ENCODE measurements at regions not wholly inside any gene's neighbourhood (a gene's known extent, or its start where the extent isn't known, plus 50 kb on each side); places are given as distances from the start of the nearest gene placed in this dataset.

GRCh38 chr11:112837162-112837826, 123.9 kb upstream of the NCAM1 start:
- H3F3A ChIP-seq (ENCODE audit: control insufficient read depth, insufficient read depth): no peaks in the 10 kb centered on the region
- H3K4me2 ChIP-seq (ENCODE audit: low read length): no peak overlapping the region
- no peaks in the 10 kb centered on the region for H3K36me3 ChIP-seq (ENCODE audit: control insufficient read depth, low read length)
- H3K79me2 ChIP-seq (ENCODE audit: control insufficient read depth, low read length): no peaks in the 10 kb centered on the region
- no peaks in the 10 kb centered on the region for H3K9me2 ChIP-seq (replicated peaks; ENCODE audit: control insufficient read depth, low read length)
- H3K4me1 ChIP-seq (ENCODE audit: control insufficient read depth, low read length): no peaks in the 10 kb centered on the region
- no peak for TF ChIP-seq CTCF (IDR thresholded peaks at IDR 0.05; ENCODE audit: low read depth, low read length, poor library complexity, severe bottlenecking)
- TF ChIP-seq EZH2phosphoT487 (IDR thresholded peaks at IDR 0.05; ENCODE audit: borderline replicate concordance, low read length): no peak
- no peaks in the 10 kb centered on the region for H3K27me3 ChIP-seq (ENCODE audit: control insufficient read depth, low read length)
- H4K20me1 ChIP-seq (ENCODE audit: control insufficient read depth, insufficient read depth, low read depth, low read length): no peaks in the 10 kb centered on the region
- no peak overlapping the region for H3K27ac ChIP-seq (ENCODE audit: low read depth, low read length)
- H3K9me3 ChIP-seq (ENCODE audit: control insufficient read depth, insufficient read depth, low read length): no peaks in the 10 kb centered on the region
- H3K4me3 ChIP-seq (ENCODE audit: low read length): no peak overlapping the region

GRCh38 chr11:112839051-112839450, 122.2 kb upstream of the NCAM1 start:
- TF ChIP-seq CTCF (IDR thresholded peaks at IDR 0.05; ENCODE audit: low read depth, low read length, poor library complexity, severe bottlenecking): no peak
- TF ChIP-seq EZH2phosphoT487 (IDR thresholded peaks at IDR 0.05; ENCODE audit: borderline replicate concordance, low read length): no peak
- Histone ChIP-seq H3F3A (ENCODE audit: control insufficient read depth, insufficient read depth) (no peaks in the 10 kb centered on the region), H3K36me3 (ENCODE audit: control insufficient read depth, low read length) (no peaks in the 10 kb centered on the region), H3K9me2 (replicated peaks; ENCODE audit: control insufficient read depth, low read length) (no peaks in the 10 kb centered on the region), H3K27ac (ENCODE audit: low read depth, low read length) (no peak overlapping the region), H3K27me3 (ENCODE audit: control insufficient read depth, low read length) (no peaks in the 10 kb centered on the region), H3K9me3 (ENCODE audit: control insufficient read depth, insufficient read depth, low read length) (no peaks in the 10 kb centered on the region), H3K4me2 (ENCODE audit: low read length) (no peak overlapping the region), H3K79me2 (ENCODE audit: control insufficient read depth, low read length) (no peaks in the 10 kb centered on the region), H3K4me3 (ENCODE audit: low read length) (no peak overlapping the region), H3K4me1 (ENCODE audit: control insufficient read depth, low read length) (no peaks in the 10 kb centered on the region), H4K20me1 (ENCODE audit: control insufficient read depth, insufficient read depth, low read depth, low read length) (no peaks in the 10 kb centered on the region)

- H4K20me1 ChIP-seq (ENCODE audit: control insufficient read depth, insufficient read depth, low read depth, low read length): no peaks in the 10 kb centered on the region
- TF ChIP-seq EZH2phosphoT487 (IDR thresholded peaks at IDR 0.05; ENCODE audit: borderline replicate concordance, low read length) (no peak), CTCF (IDR thresholded peaks at IDR 0.05; ENCODE audit: low read depth, low read length, poor library complexity, severe bottlenecking) (no peak)
- H3K27me3 ChIP-seq (ENCODE audit: control insufficient read depth, low read length): no peaks in the 10 kb centered on the region
- no peaks in the 10 kb centered on the region for H3K9me3 ChIP-seq (ENCODE audit: control insufficient read depth, insufficient read depth, low read length)
- no peaks in the 10 kb centered on the region for H3K36me3 ChIP-seq (ENCODE audit: control insufficient read depth, low read length)
- no peaks in the 10 kb centered on the region for H3F3A ChIP-seq (ENCODE audit: control insufficient read depth, insufficient read depth)
- H3K4me2 ChIP-seq (ENCODE audit: low read length): no peak overlapping the region
- no peaks in the 10 kb centered on the region for H3K9me2 ChIP-seq (replicated peaks; ENCODE audit: control insufficient read depth, low read length)
- H3K4me1 ChIP-seq (ENCODE audit: control insufficient read depth, low read length): no peaks in the 10 kb centered on the region
- no peak overlapping the region for H3K4me3 ChIP-seq (ENCODE audit: low read length)
- H3K27ac ChIP-seq (ENCODE audit: low read depth, low read length): no peak overlapping the region
- no peaks in the 10 kb centered on the region for H3K79me2 ChIP-seq (ENCODE audit: control insufficient read depth, low read length)
Measured at GRCh38 chr11:112841729-112842128, 119.5 kb upstream of the NCAM1 start.

Measured in DOHH2 (cell line).